HG03378 (cell line): ENCODE measurements at regions not wholly inside any gene's neighbourhood (a gene's known extent, or its start where the extent isn't known, plus 50 kb on each side); places are given as distances from the start of the nearest gene placed in this dataset.
A peak's percentile ranks its signal among the peaks of the same experiment; 100 is the strongest.

ENCODE experiments used
- ATAC-seq: cut with Tn5 transposase; IDR thresholded peaks from one replicate; pipeline ENCODE4 v1.9.1; 2021; ENCODE audit warnings: mild to moderate bottlenecking, moderate library complexity; ENCODE audit not compliant: unreplicated experiment

- ATAC-seq: no peak
These were observed 181.5 kb downstream of the IRS2 start for GRCh38 chr13:109604894-109605293.

DNA sequence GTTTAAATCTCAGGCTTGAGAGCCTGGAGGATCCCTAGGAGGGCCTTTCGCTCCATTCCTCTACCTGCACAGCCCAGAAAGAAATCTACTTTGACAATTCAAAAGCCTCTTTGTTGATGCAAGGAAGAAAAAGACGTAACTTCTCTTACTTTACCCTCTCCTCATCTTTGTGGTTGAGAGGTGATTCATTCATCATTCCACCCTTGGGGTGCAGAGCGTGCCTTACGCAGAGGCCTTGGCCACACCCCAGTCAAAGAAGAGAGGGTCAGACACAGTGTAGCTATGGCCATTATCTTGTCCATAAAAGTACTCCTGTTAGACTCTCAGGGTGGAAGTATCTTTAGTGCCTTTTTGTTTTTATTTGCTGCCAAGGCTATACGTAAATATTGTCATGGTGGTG lies 184.0 kb downstream of the IRS2 start:
- no peak for ATAC-seq

DNA sequence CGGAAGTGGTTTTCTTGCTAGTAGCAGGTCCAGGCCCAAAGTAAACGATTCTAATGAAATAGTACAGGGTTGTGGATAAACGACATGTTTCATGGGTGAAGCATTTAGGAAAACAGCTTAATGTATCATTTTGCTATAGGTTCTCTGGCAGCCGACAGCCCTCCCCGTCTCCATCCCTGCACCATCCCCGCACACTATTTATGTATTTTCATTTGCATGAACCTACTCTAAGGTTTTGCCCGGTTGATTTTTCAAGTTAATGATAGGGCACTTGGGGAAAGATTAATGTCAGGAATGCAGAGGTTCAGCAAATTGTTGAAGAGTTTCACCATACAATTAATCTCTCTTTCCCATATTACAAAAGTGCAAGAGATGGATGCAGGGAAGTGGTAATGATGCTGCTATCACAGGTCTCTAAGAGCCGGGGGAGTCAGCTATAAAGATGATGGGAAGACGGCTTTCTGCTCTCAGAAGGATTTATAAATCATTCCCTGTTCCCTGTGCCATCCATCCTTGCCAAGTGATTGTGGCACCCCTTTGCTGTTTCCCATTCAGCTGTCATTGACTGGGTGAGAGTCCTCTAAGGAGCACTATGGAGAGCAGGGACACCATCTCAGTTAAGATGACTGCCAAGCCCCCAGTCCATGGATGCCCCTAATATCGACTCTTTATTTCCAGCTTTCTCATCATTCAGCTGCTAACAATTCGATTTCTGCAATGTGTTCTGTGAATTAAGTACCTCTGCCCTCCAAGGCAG lies 186.3 kb downstream of the IRS2 start:
- ATAC-seq: no peak

- no peak for ATAC-seq
These were observed 190.9 kb downstream of the IRS2 start for GRCh38 chr13:109595471-109595870.

DNA sequence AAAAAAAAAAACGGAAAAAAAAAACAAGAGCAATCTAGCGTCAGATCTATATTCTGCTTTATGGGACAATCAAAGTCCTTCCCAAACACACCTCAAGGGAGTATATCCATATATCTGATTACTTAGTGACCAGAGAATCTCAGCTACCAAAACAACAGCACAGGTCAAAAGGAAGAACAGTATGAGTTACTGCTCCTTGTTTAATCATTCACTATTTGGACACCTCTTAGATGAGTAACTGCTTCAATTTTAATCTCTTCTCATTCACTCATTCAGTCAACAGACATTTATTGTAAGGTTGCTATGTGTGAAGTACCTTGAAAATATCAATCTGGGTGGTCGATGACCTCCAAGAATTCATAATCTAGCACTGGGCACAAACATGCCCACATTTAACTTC lies 193.2 kb downstream of the IRS2 start:
- no peak for ATAC-seq

- no peak for ATAC-seq
These were observed 193.6 kb downstream of the IRS2 start for GRCh38 chr13:109592770-109593169.

- ATAC-seq: no peak
These were observed 198.7 kb downstream of the IRS2 start for GRCh38 chr13:109587689-109588088.

DNA sequence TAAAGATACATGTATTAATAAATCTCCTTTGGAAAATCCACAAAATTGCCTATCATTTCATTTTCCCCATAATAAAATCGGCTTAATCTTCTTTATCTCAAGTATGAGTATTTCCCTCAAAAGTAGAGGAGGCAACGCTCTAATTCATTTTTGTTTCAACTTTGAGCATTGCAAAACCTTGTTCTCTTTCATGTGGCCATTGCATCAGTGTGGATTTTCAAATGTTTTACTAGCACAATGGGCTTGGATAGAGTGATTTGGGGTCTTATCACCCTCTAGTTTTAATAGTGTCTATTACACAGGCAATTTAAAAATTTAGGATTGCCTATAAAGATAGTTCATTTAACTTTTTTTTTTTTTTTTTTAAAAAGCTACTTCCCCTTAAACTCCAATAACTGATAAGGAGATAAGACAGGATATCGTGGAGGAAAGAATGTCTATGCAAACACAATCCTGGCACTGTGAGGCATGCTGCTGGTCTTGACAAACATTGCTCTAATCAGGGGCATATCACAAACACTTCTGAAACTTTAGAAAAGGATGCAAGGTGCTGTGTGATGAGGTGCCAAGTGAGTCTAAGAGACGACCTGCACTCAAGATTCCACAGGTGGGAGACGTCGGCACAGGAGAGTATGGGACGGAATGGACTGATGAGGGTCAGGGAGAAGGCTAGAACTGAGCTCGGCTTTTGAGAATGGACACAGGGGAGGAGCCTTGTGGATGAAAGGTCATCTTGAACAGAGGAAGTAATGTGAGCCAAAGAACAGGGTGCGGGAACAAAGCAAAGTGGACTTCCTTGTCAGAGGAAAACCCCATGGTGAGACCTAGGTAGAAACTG lies 199.7 kb downstream of the IRS2 start:
- no peak for ATAC-seq

DNA sequence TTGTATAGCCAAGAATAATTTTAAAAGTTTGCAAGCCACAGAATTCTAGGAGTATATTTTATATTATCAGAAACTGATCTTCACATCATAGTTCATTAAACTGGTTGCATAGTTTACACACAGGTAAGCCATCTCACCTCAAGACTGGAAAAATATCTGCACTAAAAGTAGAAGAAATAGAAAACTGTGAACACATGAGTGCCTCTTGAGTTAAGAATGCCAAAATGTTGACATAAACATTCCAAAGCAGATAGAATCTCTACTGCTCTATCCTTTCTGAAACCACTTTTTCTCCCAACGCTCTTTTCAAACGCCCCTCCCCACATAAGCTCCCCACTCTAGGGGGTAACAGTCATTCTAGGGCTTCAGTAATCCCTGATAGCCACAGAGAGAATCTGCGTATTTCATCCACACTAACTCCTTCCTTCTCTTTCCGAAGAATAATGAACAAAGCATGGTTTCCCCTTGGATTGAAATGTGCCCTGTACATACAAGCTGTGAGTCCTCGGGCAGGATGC lies 201.5 kb downstream of the IRS2 start:
- no peak for ATAC-seq

DNA sequence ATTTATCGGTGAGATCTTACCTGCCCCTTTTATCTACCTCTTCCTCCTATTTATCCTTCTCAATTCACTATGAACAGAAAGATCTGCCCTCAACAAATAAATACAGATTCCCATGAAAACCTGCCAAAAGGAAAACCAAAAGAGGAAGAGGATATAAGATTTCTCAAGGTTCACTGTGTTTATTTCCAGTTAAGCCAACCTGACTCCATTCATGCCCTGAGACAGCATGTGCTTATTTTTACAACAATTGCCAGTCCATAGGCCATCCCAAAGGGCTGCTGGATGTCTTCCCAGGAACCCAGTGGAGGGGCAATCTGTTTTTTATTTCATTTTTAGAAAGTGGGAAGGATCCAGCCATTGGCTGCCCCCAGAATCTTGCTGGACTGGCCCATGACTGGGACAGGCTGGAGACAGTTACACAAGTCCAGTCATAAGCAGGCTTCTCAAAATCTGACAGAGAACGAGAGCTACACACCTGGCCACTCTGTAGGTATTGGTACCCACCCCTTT lies 209.1 kb downstream of the IRS2 start:
- no peak for ATAC-seq

DNA sequence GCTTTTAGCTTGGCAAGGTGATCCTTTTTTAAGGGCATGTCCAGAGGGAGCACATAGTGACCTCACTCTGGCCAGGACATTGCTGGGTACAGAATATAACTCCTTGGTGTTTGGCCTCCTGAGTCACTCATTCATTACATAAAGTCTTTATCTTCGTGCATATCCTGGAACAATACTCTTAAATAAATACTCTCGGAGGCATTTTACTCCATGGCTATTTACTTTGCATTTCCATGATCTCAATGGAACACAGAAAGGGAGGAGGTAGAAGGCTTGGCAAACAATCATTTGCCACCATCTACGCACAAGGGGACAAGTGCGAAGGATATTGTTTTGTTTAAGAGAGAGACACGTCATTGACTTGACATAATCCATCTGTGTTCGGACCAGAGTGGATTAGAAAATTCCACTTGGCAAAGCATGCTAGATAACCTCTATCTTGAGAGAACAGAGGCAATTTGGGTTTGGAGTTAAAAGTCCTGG lies 210.0 kb downstream of the IRS2 start:
- ATAC-seq: no peak

- no peak for ATAC-seq
These were observed 210.6 kb downstream of the IRS2 start for GRCh38 chr13:109575821-109576220.

DNA sequence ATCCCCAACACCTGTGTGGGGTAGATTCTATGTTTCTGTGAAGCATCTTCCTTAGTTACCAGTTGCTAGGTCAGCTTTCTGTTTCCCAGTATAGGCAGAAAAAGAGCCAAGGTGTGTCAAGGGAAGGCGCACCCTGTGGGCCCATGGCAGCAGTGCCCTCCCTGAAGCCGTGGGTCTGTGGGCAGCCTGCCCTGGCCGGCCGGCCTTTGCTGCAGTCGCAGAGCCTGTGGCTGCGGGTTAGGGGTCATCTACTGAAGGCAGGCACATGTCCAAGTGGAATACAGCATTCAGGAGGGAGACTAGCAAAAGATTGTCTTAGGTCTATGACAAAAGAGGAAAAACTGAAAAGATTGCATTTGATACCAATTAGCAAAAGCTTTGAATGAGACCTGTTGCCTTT lies 214.0 kb downstream of the IRS2 start:
- no peak for ATAC-seq

GRCh38 chr13:109569958-109570711 lies 216.2 kb downstream of the IRS2 start:
- peak; percentile 95 for ATAC-seq

DNA sequence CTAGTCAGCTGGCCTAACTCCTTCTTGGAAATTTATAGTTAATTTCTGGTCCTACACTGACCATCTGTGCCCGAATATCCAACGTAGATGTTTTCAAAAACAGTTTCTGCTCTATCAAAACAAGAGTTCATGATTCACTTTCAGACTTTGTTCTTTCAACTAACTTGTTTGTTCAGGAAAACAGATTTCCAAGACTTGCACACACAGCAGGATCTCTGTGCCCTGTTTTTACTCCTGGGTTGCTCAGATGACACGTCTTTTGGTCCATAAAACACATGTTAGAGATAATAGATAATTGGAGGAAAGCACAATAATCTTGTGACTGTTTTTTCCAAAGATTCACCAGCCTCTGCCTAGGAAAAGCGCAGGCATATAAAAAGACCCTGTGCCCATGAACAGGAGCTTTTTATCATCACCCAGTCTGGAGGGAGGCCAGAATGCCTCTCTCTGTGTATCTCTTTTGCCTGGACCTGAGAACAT lies 218.0 kb downstream of the IRS2 start:
- ATAC-seq: no peak

DNA sequence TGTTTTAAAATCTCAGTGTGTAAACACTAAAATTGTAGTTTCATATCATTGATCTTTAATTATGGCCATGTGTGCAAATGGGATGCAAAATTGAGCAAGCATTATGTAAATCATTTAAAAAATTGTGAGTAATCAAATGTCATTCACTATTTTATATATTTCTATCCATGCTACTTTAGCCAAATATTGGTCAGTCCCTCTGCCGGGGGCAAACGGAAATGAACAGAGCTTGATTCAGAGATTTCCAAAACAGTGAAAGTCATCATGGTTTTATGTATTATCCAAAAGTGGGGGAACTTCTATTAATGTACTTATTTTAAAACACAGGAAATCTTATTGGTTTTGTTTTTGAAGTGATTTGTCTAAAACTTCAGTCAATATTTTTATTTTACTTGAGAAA lies 219.1 kb downstream of the IRS2 start:
- ATAC-seq: no peak

GRCh38 chr13:109565877-109566276 lies 220.5 kb downstream of the IRS2 start:
- ATAC-seq: no peak

GRCh38 chr13:109548374-109548773 lies 238.0 kb downstream of the IRS2 start:
- ATAC-seq: no peak

DNA sequence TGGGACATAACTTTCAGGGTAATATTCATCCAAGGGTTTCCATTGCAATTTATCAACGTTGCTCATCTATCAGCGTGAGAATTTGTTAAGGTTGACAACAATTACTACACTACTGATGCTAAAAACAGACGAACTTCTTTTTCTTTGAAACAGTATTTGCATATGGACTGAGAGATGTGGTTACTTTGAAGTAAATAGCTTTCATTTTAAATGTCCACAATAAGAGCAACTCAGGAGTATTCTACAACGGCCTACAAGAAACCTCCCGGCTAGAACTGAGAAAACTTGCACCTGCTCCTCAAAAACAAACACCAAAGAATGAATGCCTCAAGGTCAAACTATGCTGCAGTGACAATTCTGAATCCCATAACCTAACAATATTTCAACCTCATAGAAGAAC lies 238.4 kb downstream of the IRS2 start:
- peak; percentile 64 for ATAC-seq

DNA sequence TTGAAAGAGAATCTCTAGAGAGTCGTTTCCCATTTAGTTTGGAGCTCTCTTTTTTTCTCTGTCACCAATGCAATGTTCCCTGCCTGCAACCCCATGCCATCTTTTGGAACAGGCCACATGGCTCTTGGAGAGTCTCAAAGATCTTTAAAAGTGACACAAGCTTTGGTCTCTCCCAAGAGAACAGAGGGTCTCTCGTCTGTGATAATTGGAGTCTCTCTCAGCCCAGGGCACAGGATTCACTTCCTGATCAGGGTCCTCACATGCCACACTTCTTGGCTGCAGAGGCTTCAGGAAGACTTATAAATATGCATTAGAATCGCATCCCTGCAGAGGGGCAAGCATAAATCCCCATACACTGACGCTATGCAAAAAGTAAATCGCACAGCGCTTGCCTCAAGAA lies 240.5 kb downstream of the IRS2 start:
- no peak for ATAC-seq

DNA sequence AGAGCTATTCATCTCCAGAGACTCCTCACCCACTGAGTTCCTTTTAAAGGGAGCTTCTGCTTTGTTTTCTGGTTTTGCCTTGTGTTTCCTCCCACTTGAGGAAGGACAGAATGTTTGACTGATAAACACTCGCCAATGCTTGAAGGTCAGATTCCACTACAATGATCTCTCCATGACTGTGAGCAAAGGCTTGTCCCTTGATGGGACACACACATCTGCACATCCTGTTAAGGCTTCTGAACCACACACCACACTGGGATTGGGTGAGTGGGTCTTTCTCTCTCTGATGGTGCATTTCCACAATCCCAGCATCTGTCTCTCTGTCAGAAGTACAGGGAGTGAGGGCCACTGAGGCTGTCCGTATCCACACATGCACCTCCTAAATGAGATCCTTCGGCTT lies 245.3 kb downstream of the IRS2 start:
- ATAC-seq: no peak
